Panc1 (cell line): ENCODE measurements at regions not wholly inside any gene's neighbourhood (a gene's known extent, or its start where the extent isn't known, plus 50 kb on each side); places are given as distances from the start of the nearest gene placed in this dataset.

ENCODE experiments used
- POLR2AphosphoS5 ChIP-seq: IDR thresholded peaks from 2 replicates; pipeline ENCODE4 v1.6.1; 2012; ENCODE audit warnings: mild to moderate bottlenecking, low read depth, low read length, moderate library complexity
- SIN3A ChIP-seq: IDR thresholded peaks from 2 replicates; pipeline ENCODE4 v1.6.1; 2012; ENCODE audit warnings: low read depth, mild to moderate bottlenecking, low read length, moderate library complexity, borderline replicate concordance; ENCODE audit not compliant: insufficient read depth
- TCF7L2 ChIP-seq: IDR thresholded peaks from 2 replicates; pipeline ENCODE4 v1.6.1; 2011; ENCODE audit warnings: mild to moderate bottlenecking, low read depth, low read length, inconsistent platforms
- TF ChIP-seq, protein P1 (sequence below): fragments of 450-650 bp; IDR thresholded peaks from 2 replicates; pipeline ENCODE4 v1.5.1; 2017; ENCODE audit warnings: mild to moderate bottlenecking
- TF ChIP-seq, protein P2 (sequence below), 2 experiments: IDR thresholded peaks; 2 replicates each; pipeline ENCODE4 v1.6.1; 2011 to 2012; ENCODE audit warnings: low read depth in 2 of 2, control low read depth in 1 of 2, low read length in 1 of 2, mild to moderate bottlenecking in 1 of 2, moderate library complexity in 1 of 2; ENCODE audit not compliant: insufficient read depth in 1 of 2

DNA sequence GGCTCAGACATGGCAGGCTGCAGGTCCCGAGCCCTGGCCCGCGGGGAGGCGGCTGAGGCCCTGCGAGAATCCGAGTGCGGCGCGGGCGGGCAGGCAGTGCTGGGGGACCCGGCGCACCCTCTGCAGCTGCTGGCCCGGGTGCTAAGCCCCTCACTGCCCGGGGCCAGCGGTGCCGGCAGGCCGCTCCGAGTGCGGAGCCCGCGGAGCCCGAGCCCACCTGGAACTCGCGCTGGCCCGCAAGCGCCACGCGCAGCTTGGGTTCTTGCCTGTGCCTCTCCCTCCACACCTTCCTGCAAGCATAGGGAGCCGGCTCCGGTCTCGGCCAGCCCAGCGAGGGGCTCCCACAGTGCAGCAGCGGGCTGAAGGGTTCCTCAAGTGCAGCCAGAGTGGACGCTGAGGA is 97.5 kb downstream of the QDPR start:
- TF ChIP-seq, protein P1, sequence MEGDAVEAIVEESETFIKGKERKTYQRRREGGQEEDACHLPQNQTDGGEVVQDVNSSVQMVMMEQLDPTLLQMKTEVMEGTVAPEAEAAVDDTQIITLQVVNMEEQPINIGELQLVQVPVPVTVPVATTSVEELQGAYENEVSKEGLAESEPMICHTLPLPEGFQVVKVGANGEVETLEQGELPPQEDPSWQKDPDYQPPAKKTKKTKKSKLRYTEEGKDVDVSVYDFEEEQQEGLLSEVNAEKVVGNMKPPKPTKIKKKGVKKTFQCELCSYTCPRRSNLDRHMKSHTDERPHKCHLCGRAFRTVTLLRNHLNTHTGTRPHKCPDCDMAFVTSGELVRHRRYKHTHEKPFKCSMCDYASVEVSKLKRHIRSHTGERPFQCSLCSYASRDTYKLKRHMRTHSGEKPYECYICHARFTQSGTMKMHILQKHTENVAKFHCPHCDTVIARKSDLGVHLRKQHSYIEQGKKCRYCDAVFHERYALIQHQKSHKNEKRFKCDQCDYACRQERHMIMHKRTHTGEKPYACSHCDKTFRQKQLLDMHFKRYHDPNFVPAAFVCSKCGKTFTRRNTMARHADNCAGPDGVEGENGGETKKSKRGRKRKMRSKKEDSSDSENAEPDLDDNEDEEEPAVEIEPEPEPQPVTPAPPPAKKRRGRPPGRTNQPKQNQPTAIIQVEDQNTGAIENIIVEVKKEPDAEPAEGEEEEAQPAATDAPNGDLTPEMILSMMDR: no peak
- TF ChIP-seq SIN3A (no peak), TCF7L2 (no peak), POLR2AphosphoS5 (no peak)
- TF ChIP-seq, protein P2, sequence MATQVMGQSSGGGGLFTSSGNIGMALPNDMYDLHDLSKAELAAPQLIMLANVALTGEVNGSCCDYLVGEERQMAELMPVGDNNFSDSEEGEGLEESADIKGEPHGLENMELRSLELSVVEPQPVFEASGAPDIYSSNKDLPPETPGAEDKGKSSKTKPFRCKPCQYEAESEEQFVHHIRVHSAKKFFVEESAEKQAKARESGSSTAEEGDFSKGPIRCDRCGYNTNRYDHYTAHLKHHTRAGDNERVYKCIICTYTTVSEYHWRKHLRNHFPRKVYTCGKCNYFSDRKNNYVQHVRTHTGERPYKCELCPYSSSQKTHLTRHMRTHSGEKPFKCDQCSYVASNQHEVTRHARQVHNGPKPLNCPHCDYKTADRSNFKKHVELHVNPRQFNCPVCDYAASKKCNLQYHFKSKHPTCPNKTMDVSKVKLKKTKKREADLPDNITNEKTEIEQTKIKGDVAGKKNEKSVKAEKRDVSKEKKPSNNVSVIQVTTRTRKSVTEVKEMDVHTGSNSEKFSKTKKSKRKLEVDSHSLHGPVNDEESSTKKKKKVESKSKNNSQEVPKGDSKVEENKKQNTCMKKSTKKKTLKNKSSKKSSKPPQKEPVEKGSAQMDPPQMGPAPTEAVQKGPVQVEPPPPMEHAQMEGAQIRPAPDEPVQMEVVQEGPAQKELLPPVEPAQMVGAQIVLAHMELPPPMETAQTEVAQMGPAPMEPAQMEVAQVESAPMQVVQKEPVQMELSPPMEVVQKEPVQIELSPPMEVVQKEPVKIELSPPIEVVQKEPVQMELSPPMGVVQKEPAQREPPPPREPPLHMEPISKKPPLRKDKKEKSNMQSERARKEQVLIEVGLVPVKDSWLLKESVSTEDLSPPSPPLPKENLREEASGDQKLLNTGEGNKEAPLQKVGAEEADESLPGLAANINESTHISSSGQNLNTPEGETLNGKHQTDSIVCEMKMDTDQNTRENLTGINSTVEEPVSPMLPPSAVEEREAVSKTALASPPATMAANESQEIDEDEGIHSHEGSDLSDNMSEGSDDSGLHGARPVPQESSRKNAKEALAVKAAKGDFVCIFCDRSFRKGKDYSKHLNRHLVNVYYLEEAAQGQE (IDR thresholded peaks at IDR 0.05; ENCODE audit: insufficient read depth in 1 of 2, low read depth in 2 of 2, low read length in 1 of 2): no peak
